K562 (cell line): ENCODE measurements at regions not wholly inside any gene's neighbourhood (a gene's known extent, or its start where the extent isn't known, plus 50 kb on each side); places are given as distances from the start of the nearest gene placed in this dataset.

Experiments
- E4F1 ChIP-seq: fragments of 250-450 bp; sonication (Bioruptor Pico); IDR thresholded peaks from 2 replicates; pipeline ENCODE4 v1.5.0; 2021; ENCODE audit warnings: mild to moderate bottlenecking, borderline replicate concordance
- HNRNPK ChIP-seq: fragments of 200-400 bp; formaldehyde crosslinking; IDR thresholded peaks from one replicate; pipeline ENCODE4 v1.6.1; 2018; ENCODE audit warnings: mild to moderate bottlenecking, low read depth, low read length; ENCODE audit not compliant: poor library complexity, severe bottlenecking
- LCOR ChIP-seq: sonication (generic); formaldehyde crosslinking; IDR thresholded peaks from 2 replicates; pipeline ENCODE4 v1.8.0; 2022; ENCODE audit warnings: mild to moderate bottlenecking, missing genetic modification reagents
- PYGO2 ChIP-seq: fragments of 450-650 bp; IDR thresholded peaks from 2 replicates; pipeline ENCODE4 v1.6.1; 2016; ENCODE audit warnings: mild to moderate bottlenecking, missing genetic modification characterization, moderate library complexity, missing compliant biosample characterization
- RBFOX2 ChIP-seq: fragments of 200-400 bp; formaldehyde crosslinking; IDR thresholded peaks from 2 replicates; pipeline ENCODE4 v1.6.1; 2017; ENCODE audit warnings: low read depth, mild to moderate bottlenecking, low read length, moderate library complexity
- SIRT6 ChIP-seq: IDR thresholded peaks from one replicate; pipeline ENCODE4 v1.6.1; 2012; ENCODE audit warnings: low read depth, mild to moderate bottlenecking, control low read depth, inconsistent platforms, low read length, moderate library complexity
- TF ChIP-seq, protein P1 (sequence below): fragments of 250-450 bp; sonication (Bioruptor Pico); IDR thresholded peaks from 2 replicates; pipeline ENCODE4 v1.8.0; 2021; ENCODE audit warnings: borderline replicate concordance, mild to moderate bottlenecking, moderate library complexity; ENCODE audit not compliant: poor library complexity, severe bottlenecking
- TF ChIP-seq, protein P2 (sequence below), 3 experiments: fragments of 200-800 bp in 1 of 3; sonication (Bioruptor generic) in 1 of 3; sonication (generic) in 1 of 3; formaldehyde crosslinking in 1 of 3; IDR thresholded peaks; 2 replicates each; pipeline versions ENCODE4 v1.6.1 to v1.8.0; 2016 to 2022; ENCODE audit warnings: mild to moderate bottlenecking in 2 of 3, missing compliant biosample characterization in 2 of 3, missing genetic modification characterization in 2 of 3, missing genetic modification reagents in 1 of 3

- TF ChIP-seq, protein P1, sequence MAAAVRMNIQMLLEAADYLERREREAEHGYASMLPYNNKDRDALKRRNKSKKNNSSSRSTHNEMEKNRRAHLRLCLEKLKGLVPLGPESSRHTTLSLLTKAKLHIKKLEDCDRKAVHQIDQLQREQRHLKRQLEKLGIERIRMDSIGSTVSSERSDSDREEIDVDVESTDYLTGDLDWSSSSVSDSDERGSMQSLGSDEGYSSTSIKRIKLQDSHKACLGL (CRISPR knock-in tag), result no peak
- TF ChIP-seq E4F1 (CRISPR knock-in tag), result no peak
- TF ChIP-seq SIRT6, result no peak
- no peak for TF ChIP-seq HNRNPK
- TF ChIP-seq, protein P2, sequence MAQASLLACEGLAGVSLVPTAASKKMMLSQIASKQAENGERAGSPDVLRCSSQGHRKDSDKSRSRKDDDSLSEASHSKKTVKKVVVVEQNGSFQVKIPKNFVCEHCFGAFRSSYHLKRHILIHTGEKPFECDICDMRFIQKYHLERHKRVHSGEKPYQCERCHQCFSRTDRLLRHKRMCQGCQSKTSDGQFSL (CRISPR knock-in tag; IDR thresholded peaks at IDR 0.05), result no peak
- TF ChIP-seq, protein P2 (tag; IDR thresholded peaks at IDR 0.05), result no peak
- no peak for TF ChIP-seq RBFOX2
- TF ChIP-seq LCOR (CRISPR knock-in tag), result no peak
- TF ChIP-seq PYGO2 (tag), result no peak
These were observed 404.9 kb downstream of the SQOR start (continued) for GRCh38 chr15:46039703-46040102.
